Bone marrow (tissue), 2 donors: ENCODE measurements at regions not wholly inside any gene's neighbourhood (a gene's known extent, or its start where the extent isn't known, plus 50 kb on each side); places are given as distances from the start of the nearest gene placed in this dataset.

ENCODE experiments used
- DNase-seq, 2 donors: peaks; one replicate each; lab custom pipeline; 2025; lab: John Stamatoyannopoulos, UW

GRCh38 chr18:45227001-45227742 lies 388.1 kb upstream of the SLC14A2 start:
- DNase-seq: no peak

GRCh38 chr18:45228796-45229388 lies 386.4 kb upstream of the SLC14A2 start:
- DNase-seq: no peak

GRCh38 chr18:45231617-45232016 lies 383.7 kb upstream of the SLC14A2 start:
- DNase-seq: no peak

GRCh38 chr18:45232061-45232460 lies 383.2 kb upstream of the SLC14A2 start:
- DNase-seq: peak in 1 of 2 donors; percentile 81

- peak in 1 of 2 donors; percentile 66 for DNase-seq
Observed at GRCh38 chr18:45236676-45237075, 378.6 kb upstream of the SLC14A2 start.

DNA sequence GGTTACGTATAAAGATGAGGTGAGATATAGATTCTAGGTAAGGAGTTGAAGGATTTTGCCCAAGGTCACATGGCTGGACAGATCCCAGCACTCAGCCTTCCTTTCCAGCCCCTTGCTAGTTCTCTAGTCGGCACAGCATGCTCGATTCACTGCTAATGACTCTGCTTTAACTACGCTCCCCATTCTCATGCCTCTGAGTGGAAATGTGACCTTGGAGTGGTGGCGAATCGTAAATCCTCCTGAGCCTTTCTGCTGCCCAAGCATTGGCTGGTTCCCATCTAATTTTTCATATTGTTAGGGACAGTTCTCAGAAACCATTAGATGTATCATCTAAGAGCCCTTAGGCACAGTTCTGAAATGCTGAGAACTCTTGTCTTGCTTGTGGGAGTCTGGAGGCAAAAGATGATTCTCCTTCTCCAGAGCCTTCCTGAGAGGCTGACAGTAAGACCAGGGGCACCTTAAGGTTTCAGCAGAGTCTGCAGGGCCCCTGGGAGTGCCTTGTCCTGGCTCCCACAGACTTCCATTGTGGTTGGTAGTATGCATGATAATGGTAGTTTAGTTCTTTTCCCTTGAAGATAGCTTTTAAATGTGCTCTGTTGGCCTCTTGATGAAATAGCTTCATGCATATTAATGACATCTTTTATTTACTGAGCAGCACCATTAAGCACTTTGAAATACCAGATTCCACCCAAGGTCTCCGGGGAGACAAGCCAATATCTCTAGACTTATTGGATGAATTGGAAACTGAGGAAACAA lies 377.8 kb upstream of the SLC14A2 start:
- no peak for DNase-seq

- no peak for DNase-seq
Observed at GRCh38 chr18:45241271-45241670, 374.0 kb upstream of the SLC14A2 start.

- no peak for DNase-seq
Observed at GRCh38 chr18:45241982-45242565, 373.2 kb upstream of the SLC14A2 start.

GRCh38 chr18:45243340-45244110 lies 371.8 kb upstream of the SLC14A2 start:
- no peak for DNase-seq

- no peak for DNase-seq
Observed at GRCh38 chr18:45245091-45245511, 370.2 kb upstream of the SLC14A2 start.

DNA sequence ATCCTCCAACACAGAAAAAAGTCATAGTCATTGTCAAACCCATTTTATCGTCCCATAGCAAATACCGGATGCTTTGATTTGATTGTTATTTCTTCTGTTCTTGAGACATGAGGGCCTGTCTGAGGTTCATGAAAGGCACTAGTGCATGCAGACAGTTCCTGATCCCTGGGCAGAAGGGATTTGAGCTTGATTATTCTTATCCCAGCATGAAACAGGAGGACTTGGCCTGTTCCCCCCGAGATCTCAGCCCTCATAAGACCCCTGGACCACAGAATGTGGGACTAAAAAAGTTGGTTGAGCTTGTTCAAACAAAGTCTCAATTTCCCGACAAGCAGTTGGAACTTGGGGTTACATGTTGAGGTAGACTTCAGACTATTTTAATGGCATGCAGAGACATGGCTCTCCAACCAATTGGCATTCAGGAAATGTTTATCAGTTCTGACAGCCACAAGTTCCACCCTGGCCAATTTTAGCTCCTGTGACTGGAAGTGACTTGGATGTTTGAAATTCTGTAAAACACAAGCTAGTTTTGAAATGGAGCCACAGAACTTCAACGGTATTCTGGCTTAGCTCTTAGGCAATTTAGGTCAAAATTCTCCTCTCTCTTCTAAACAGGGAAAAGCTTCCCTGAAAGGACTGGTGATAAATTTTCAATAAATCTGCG lies 366.9 kb upstream of the SLC14A2 start:
- DNase-seq: peak in 1 of 2 donors; percentile 49

- DNase-seq: no peak
Observed at GRCh38 chr18:45249246-45249661, 366.0 kb upstream of the SLC14A2 start.

DNA sequence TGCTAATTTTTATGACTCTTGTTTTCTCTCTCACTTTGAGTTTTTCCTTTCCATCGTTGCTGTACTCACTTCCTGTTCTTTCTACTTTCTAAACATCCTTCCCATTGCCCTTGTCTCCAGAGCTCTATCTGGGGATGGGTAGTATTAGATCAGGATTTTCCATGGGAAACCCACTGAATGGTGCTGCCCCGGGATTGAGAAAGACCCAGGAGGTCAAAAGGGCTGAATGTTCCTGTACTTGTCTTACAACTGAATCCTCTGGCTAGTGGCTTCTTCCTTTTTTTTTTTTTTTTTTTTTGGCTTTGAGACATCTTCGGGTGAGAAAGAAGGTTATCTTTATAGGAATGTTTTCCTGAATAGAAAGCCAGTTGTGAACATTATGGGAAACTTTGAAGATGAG lies 364.8 kb upstream of the SLC14A2 start:
- DNase-seq: no peak

DNA sequence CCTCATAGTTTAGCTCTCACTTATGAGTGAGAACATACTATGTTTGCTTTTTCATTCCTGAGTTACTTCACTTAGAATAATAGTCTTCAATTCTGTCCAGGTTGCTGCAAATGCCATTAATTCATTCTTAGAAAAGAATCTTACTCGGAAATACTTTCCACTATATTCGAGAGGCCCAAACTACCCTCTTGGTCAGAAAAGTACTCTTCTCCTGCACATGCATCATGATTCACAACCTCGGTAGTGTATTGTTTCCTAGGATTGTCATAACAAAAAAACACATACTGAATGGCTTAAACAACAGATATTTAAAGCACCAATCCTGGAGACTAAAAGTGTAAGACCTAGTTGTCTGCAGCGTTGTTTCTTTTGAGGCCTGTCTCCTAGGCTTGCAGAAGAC lies 364.0 kb upstream of the SLC14A2 start:
- DNase-seq: no peak

GRCh38 chr18:45252474-45252873 lies 362.8 kb upstream of the SLC14A2 start:
- DNase-seq: no peak

- DNase-seq: no peak
Observed at GRCh38 chr18:45253056-45253565, 362.2 kb upstream of the SLC14A2 start.

- no peak for DNase-seq
Observed at GRCh38 chr18:45253973-45254708, 361.1 kb upstream of the SLC14A2 start.

GRCh38 chr18:45254709-45255082 lies 360.6 kb upstream of the SLC14A2 start:
- no peak for DNase-seq

GRCh38 chr18:45255197-45255890 lies 359.9 kb upstream of the SLC14A2 start:
- DNase-seq: no peak

GRCh38 chr18:45260125-45260524 lies 355.2 kb upstream of the SLC14A2 start:
- no peak for DNase-seq
